SK-N-SH treated with all-trans-retinoic acid at 6 μM for 48 hours (cell line): ENCODE measurements at regions not wholly inside any gene's neighbourhood (a gene's known extent, or its start where the extent isn't known, plus 50 kb on each side); places are given as distances from the start of the nearest gene placed in this dataset.
"Not testable (repeated sequence)": the region's sequence is repeated elsewhere in the genome, so short reads cannot be mapped to it uniquely, and the experiment has no call there.

Experiments used
- BACH2 ChIP-seq: fragments of 250-450 bp; sonication (Bioruptor Pico); IDR thresholded peaks from 2 replicates; pipeline ENCODE4 v1.9.0; 2021; ENCODE audit warnings: mild to moderate bottlenecking, borderline replicate concordance
- CREB5 ChIP-seq: fragments of 250-450 bp; sonication (Bioruptor Pico); IDR thresholded peaks from 2 replicates; pipeline ENCODE4 v1.5.1; 2020; ENCODE audit warnings: low read depth, mild to moderate bottlenecking, moderate library complexity
- CSRNP3 ChIP-seq: fragments of 250-450 bp; sonication (Bioruptor Pico); IDR thresholded peaks from 2 replicates; pipeline ENCODE4 v1.5.1; 2021; ENCODE audit warnings: mild to moderate bottlenecking, moderate library complexity
- ISL1 ChIP-seq: fragments of 250-450 bp; sonication (Bioruptor Pico); IDR thresholded peaks from 2 replicates; pipeline ENCODE4 v2.1.2; 2022; ENCODE audit warnings: mild to moderate bottlenecking, moderate library complexity
- OSR1 ChIP-seq: fragments of 250-450 bp; sonication (Bioruptor Pico); IDR thresholded peaks from 2 replicates; pipeline ENCODE4 v1.8.0; 2022; ENCODE audit warnings: moderate library complexity, mild to moderate bottlenecking, inconsistent platforms
- PATZ1 ChIP-seq: fragments of 250-450 bp; sonication (Bioruptor Pico); IDR thresholded peaks from 2 replicates; pipeline ENCODE4 v1.8.0; 2020; ENCODE audit warnings: mild to moderate bottlenecking, moderate library complexity, borderline replicate concordance
- PPARA ChIP-seq: fragments of 250-450 bp; sonication (Bioruptor Pico); IDR thresholded peaks from 2 replicates; pipeline ENCODE4 v1.5.0; 2020; ENCODE audit warnings: mild to moderate bottlenecking, borderline replicate concordance
- SNAI2 ChIP-seq: fragments of 250-450 bp; sonication (Bioruptor Pico); IDR thresholded peaks from 2 replicates; pipeline ENCODE4 v1.5.0; 2020; ENCODE audit warnings: mild to moderate bottlenecking, moderate library complexity
- ZFP3 ChIP-seq: fragments of 250-450 bp; sonication (Bioruptor Pico); IDR thresholded peaks from 2 replicates; pipeline ENCODE4 v1.5.0; 2020; ENCODE audit warnings: mild to moderate bottlenecking, moderate library complexity

- TF ChIP-seq ISL1 (CRISPR knock-in tag); SNAI2; BACH2; PPARA (CRISPR knock-in tag); ZFP3 (CRISPR knock-in tag); OSR1 (CRISPR knock-in tag); CSRNP3; CREB5 (CRISPR knock-in tag); PATZ1 (CRISPR knock-in tag): not testable (repeated sequence)
Observed at GRCh38 chr6:22374950-22375349, 78.1 kb upstream of the PRL start.
